Spleen (tissue), 11 donors: ENCODE measurements at regions not wholly inside any gene's neighbourhood (a gene's known extent, or its start where the extent isn't known, plus 50 kb on each side); places are given as distances from the start of the nearest gene placed in this dataset.

Experiments used
- DNase-seq: peaks from one replicate; pipeline ENCODE4 v3.0.0-alpha.2; 2020
- H3K27ac ChIP-seq, 8 donors: fragments of 200-600 bp; sonication (generic) in 7 of 8; 1 replicate in 4 of 8; 2 replicates in 4 of 8; pipeline versions ENCODE4 v1.5.0 to v1.8.0; 2016 to 2021; ENCODE audit warnings: inconsistent platforms in 4 of 8, mild to moderate bottlenecking in 4 of 8, moderate library complexity in 1 of 8
- H3K27me3 ChIP-seq, 7 donors: fragments of 200-600 bp; sonication (generic) in 6 of 7; replicated peaks in 1 of 7; 1 replicate in 4 of 7; 2 replicates in 3 of 7; pipeline versions ENCODE4 v1.5.0 to v1.8.0; 2016 to 2021; ENCODE audit warnings: inconsistent platforms in 3 of 7, mild to moderate bottlenecking in 1 of 7
- H3K36me3 ChIP-seq, 6 donors: fragments of 200-600 bp; sonication (generic) in 5 of 6; 1 replicate in 4 of 6; 2 replicates in 2 of 6; pipeline versions ENCODE4 v1.5.0 to v1.8.0; 2016 to 2021; ENCODE audit warnings: inconsistent platforms in 2 of 6
- H3K4me1 ChIP-seq, 6 donors: fragments of 200-600 bp; sonication (generic) in 5 of 6; 1 replicate in 3 of 6; 2 replicates in 3 of 6; pipeline versions ENCODE4 v1.5.0 to v1.8.0; 2016 to 2021; ENCODE audit warnings: inconsistent platforms in 3 of 6
- H3K4me3 ChIP-seq, 8 donors: fragments of 200-600 bp; sonication (generic) in 7 of 8; 1 replicate in 4 of 8; 2 replicates in 4 of 8; pipeline versions ENCODE4 v1.5.0 to v1.8.0; 2016 to 2021; ENCODE audit warnings: inconsistent platforms in 4 of 8, mild to moderate bottlenecking in 4 of 8, moderate library complexity in 2 of 8
- H3K9me3 ChIP-seq, 8 donors: fragments of 200-600 bp; sonication (generic) in 7 of 8; 1 replicate in 4 of 8; 2 replicates in 4 of 8; pipeline versions ENCODE4 v1.5.0 to v1.8.0; 2016 to 2021; ENCODE audit warnings: inconsistent platforms in 4 of 8
- POLR2A ChIP-seq, 3 donors: fragments of 450-650 bp; IDR thresholded peaks; one replicate each; pipeline ENCODE4 v1.5.1; 2017; ENCODE audit warnings: antibody characterized with exemption in 3 of 3, mild to moderate bottlenecking in 1 of 3
- POLR2AphosphoS5 ChIP-seq, 3 donors: sonication (generic); formaldehyde crosslinking; IDR thresholded peaks; one replicate each; pipeline ENCODE4 v1.5.1; 2017; ENCODE audit warnings: antibody characterized with exemption in 3 of 3
- WGBS, 5 donors: extraction: QIAGEN DNeasy Blood & Tissue Kit in 3 of 5; methylation state at CpG; one replicate each; pipeline versions ENCODE4 v1.1.5 to v1.1.7; 2013 to 2018; 5-methylcytosine and 5-hydroxymethylcytosine counted together
- intact Hi-C: fragments of 100-400 bp; cut with DNase I; formaldehyde crosslinking; loops from one replicate; pipeline ENCODE4 v1.15.0; 2023; ENCODE audit warnings: low total_unique reads
- TF ChIP-seq, protein P1 (sequence below), 11 experiments: fragments of 200-600 bp in 7 of 11; fragments of 450-650 bp in 4 of 11; sonication (generic) in 4 of 11; IDR thresholded peaks in 8 of 11; conservative IDR thresholded peaks in 3 of 11; 1 replicate in 7 of 11; 2 replicates in 4 of 11; pipeline versions ENCODE4 v1.4.0 to v1.8.0; 2016 to 2021; ENCODE audit warnings: antibody characterized with exemption in 11 of 11, inconsistent platforms in 4 of 11, mild to moderate bottlenecking in 1 of 11
- donor health status: healthy with polysubstance abuse.
- donor health status: DM: no; HTN: no; CAD: no; lungs with moderate emphysema.
- donor health status: DM: no; HTN: no; CAD: no.
- donor health status: Bipolar disorder and iron deficiency.
- donor health status: healthy.
- donor health status: DM: no; HTN: no; CAD: no.
- donor health status: DM: yes; HTN: yes; CAD: no.

DNA sequence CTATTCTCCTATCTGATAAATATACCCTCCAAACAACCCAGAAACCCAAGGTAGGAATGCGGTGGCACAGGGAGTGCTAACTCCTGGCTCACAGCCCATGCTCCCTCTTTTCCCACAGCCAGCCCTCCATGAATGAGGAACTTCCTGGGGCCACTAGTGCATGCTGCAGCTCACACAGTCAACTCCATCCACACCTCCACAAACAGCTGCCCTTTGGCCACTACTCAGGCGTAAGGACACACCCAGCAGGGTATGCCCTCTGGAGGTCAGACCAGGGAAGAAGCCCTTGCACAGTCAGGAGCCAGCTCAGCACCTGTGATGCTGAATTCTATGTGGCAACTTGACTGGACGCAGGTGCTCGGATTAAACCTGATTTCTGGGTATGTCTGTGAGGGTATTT is 85.2 kb upstream of the PIK3CG start:
- 85 to 89% (median 86%) methylated on average over 4 of the region's 4 CpGs for WGBS, 5 donors
- Histone ChIP-seq H3K9me3 (peaks cover 0 to 3% (median 0%) of the 10 kb centered on the region in 8 donors), H3K27me3 (no peaks in the 10 kb centered on the region), H3K36me3 (no peaks in the 10 kb centered on the region), H3K4me1 (no peaks in the 10 kb centered on the region), H3K27ac (no peak overlapping the region), H3K4me3 (no peak overlapping the region)
- TF ChIP-seq POLR2A (IDR thresholded peaks at IDR 0.05) (no peak), POLR2AphosphoS5 (IDR thresholded peaks at IDR 0.05) (no peak)
- TF ChIP-seq, protein P1, sequence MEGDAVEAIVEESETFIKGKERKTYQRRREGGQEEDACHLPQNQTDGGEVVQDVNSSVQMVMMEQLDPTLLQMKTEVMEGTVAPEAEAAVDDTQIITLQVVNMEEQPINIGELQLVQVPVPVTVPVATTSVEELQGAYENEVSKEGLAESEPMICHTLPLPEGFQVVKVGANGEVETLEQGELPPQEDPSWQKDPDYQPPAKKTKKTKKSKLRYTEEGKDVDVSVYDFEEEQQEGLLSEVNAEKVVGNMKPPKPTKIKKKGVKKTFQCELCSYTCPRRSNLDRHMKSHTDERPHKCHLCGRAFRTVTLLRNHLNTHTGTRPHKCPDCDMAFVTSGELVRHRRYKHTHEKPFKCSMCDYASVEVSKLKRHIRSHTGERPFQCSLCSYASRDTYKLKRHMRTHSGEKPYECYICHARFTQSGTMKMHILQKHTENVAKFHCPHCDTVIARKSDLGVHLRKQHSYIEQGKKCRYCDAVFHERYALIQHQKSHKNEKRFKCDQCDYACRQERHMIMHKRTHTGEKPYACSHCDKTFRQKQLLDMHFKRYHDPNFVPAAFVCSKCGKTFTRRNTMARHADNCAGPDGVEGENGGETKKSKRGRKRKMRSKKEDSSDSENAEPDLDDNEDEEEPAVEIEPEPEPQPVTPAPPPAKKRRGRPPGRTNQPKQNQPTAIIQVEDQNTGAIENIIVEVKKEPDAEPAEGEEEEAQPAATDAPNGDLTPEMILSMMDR (IDR thresholded peaks at IDR 0.05 in 8 of 11, conservative IDR thresholded peaks at IDR 0.05 in 3 of 11) = no peak
- intact Hi-C loops = no loop called here
- DNase-seq = no peak

DNA sequence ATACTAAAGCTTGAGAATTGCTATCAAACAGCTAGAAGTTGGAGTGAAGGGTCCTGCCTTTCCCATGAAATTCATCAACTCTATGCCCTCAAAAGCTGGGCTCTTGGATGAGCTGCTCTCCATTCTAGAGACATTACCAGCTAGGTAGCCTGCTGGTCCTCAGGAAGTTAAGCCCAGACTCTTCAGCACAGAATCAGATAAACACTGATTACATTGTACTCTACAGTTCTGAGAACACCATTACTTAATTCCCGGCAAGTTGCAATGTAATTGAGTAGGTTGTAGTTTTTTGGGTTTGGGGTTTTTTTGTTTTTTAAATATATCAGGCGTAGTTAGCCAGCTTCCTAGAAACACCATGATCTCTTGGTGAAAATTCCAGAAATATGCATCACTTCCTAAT is 84.1 kb upstream of the PIK3CG start:
- WGBS, 5 donors = 93 to 98% (median 97%) methylated on average over 2 of the region's 2 CpGs
- H3K4me1 ChIP-seq = no peaks in the 10 kb centered on the region
- intact Hi-C loops = no loop called here
- H3K27ac ChIP-seq = no peak overlapping the region
- H3K4me3 ChIP-seq = no peak overlapping the region
- no peaks in the 10 kb centered on the region for H3K27me3 ChIP-seq
- no peak for DNase-seq
- TF ChIP-seq, protein P1 (IDR thresholded peaks at IDR 0.05 in 8 of 11, conservative IDR thresholded peaks at IDR 0.05 in 3 of 11) = no peak
- TF ChIP-seq POLR2AphosphoS5 (IDR thresholded peaks at IDR 0.05) (no peak), POLR2A (IDR thresholded peaks at IDR 0.05) (no peak)
- no peaks in the 10 kb centered on the region for H3K36me3 ChIP-seq
- peaks cover 0 to 3% (median 0%) of the 10 kb centered on the region in 8 donors for H3K9me3 ChIP-seq

DNA sequence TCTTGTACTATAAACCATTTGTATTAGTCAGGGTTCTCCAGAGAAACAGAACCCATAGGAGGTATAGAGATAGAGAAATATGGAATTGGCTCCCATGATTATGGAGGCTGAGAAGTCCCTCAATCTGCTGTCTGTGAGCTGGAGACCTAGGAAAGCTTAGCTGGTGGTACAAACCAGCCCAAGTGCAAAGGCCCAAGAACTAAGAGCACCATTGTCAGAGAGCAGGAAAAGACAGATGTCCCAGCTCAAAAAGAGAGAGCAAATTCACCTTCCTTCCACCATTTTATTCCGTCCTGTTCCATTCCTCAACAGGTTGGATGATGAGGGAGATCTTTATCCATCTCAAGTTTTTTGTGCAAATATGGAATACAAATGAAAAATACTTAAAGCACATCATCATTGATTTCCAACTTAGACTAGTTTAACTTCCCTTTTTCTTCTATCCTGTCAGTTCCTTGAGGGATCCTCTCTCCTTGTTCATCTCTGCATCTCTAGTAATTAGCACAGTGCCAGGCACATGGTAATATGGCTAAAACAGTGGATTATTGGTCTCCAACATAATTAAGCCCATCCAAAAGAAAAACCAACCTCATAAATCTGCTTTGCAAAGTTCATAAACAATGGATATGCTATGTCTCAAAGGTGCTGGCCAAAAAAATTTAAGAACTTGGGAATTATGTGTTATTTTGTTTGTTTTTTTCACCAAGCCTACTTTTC is 83.1 kb upstream of the PIK3CG start:
- H3K27ac ChIP-seq = no peak overlapping the region
- no peaks in the 10 kb centered on the region for H3K4me1 ChIP-seq
- intact Hi-C loops = no loop called here
- H3K4me3 ChIP-seq = no peak overlapping the region
- no peak for DNase-seq
- H3K36me3 ChIP-seq = no peaks in the 10 kb centered on the region
- H3K9me3 ChIP-seq = peaks cover 0 to under 1% (median 0%) of the 10 kb centered on the region in 8 donors
- TF ChIP-seq POLR2A (IDR thresholded peaks at IDR 0.05) = no peak
- TF ChIP-seq, protein P1 (IDR thresholded peaks at IDR 0.05 in 8 of 11, conservative IDR thresholded peaks at IDR 0.05 in 3 of 11) = no peak
- no peaks in the 10 kb centered on the region for H3K27me3 ChIP-seq
- 4 to 90% (median 50%) methylated on average over 1 of the region's 1 CpG for WGBS, 5 donors

DNA sequence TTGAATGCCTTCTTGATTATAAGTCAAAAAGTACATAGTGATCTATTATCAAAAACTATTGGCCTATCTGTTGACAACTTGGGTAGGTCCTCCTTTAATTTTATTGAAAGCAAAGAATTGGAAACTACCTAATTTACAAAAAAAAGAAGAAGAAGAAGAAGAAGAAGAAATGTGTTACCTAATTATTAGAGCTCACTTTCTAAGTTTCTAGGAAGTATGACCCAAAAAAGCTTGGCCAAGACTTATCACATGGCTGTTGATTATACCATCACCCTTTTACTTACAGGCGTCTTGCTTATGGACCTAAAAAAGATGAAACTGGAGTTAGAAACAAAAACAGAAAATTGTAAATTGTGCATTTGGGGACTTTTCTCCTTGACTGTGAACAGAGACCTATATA is 81.8 kb upstream of the PIK3CG start:
- TF ChIP-seq POLR2AphosphoS5 (IDR thresholded peaks at IDR 0.05) = no peak
- TF ChIP-seq, protein P1 (IDR thresholded peaks at IDR 0.05 in 8 of 11, conservative IDR thresholded peaks at IDR 0.05 in 3 of 11) = no peak
- TF ChIP-seq POLR2A (IDR thresholded peaks at IDR 0.05) = no peak
- intact Hi-C loops = no loop called here
- H3K9me3 ChIP-seq = no peaks in the 10 kb centered on the region
- H3K27me3 ChIP-seq = no peaks in the 10 kb centered on the region
- no peak for DNase-seq
- H3K36me3 ChIP-seq = no peaks in the 10 kb centered on the region
- no peak overlapping the region for H3K27ac ChIP-seq
- H3K4me1 ChIP-seq = no peaks in the 10 kb centered on the region
- no peak overlapping the region for H3K4me3 ChIP-seq
- 43 to 73% (median 52%) methylated on average over 1 of the region's 1 CpG for whole genome bisulfite sequencing, 5 donors
